ENCODE measurements at regions not wholly inside any gene's neighbourhood (a gene's known extent, or its start where the extent isn't known, plus 50 kb on each side); places are given as distances from the start of the nearest gene placed in this dataset.
A peak's percentile ranks its signal among the peaks of the same experiment; 100 is the strongest.

GRCh38 chr1:173392895-173393658, 84.1 kb upstream of the PRDX6 start (continued):
- TF ChIP-seq DMBX1 (CRISPR knock-in tag; IDR thresholded peaks at IDR 0.05; ENCODE audit: borderline replicate concordance) (no peak), MTA3 (IDR thresholded peaks at IDR 0.05; ENCODE audit: borderline replicate concordance) (peak; percentile 77), CBX3 (IDR thresholded peaks at IDR 0.05; ENCODE audit: borderline replicate concordance in 1 of 2, low read length in 2 of 2) (peak in 1 of 2 experiments; percentile 38; a peak in 1 of 3 replicates), SMARCA4 (IDR thresholded peaks at IDR 0.05) (peak; percentile 92), ZKSCAN8 (CRISPR knock-in tag; IDR thresholded peaks at IDR 0.05) (0 out of 2 replicates have a peak, but pooled peaks have one; percentile 48), SMARCC2 (IDR thresholded peaks at IDR 0.05; ENCODE audit: low read depth) (peak; percentile 41; the same call in 1 of the 2 replicates), NR2C2 (CRISPR knock-in tag; IDR thresholded peaks at IDR 0.05) (no peak), NR2C2 (tag; IDR thresholded peaks at IDR 0.05) (peak; percentile 36; the same call in 1 of the 2 replicates), FOSL1 (tag; conservative IDR thresholded peaks at IDR 0.05) (peak; percentile 96), C11orf30 (IDR thresholded peaks at IDR 0.05; ENCODE audit: low read depth) (peak; percentile 22; the same call in 1 of the 2 replicates), ZNF512 (tag; IDR thresholded peaks at IDR 0.05) (no peak), ZNF263 (CRISPR knock-in tag; IDR thresholded peaks at IDR 0.05; ENCODE audit: borderline replicate concordance) (peak; percentile 14; the same call in 1 of the 2 replicates), PBX2 (CRISPR knock-in tag; IDR thresholded peaks at IDR 0.05; ENCODE audit: low read depth) (no peak), PBX2 (tag; conservative IDR thresholded peaks at IDR 0.05; ENCODE audit: low read depth) (peak; percentile 84), PRPF4 (IDR thresholded peaks at IDR 0.05; ENCODE audit: insufficient read depth, low read depth, low read length, poor library complexity, severe bottlenecking) (no peak), TAF7 (tag; IDR thresholded peaks at IDR 0.05) (no peak), BHLHE40 (IDR thresholded peaks at IDR 0.05; ENCODE audit: low read length) (peak; percentile 76), ARID1B (IDR thresholded peaks at IDR 0.05) (peak; percentile 86), JUN (IDR thresholded peaks at IDR 0.05; ENCODE audit: borderline replicate concordance, low read depth, low read length) (peak; percentile 78), JUN (CRISPR knock-in tag; IDR thresholded peaks at IDR 0.05; ENCODE audit: borderline replicate concordance) (no peak), HDAC1 (IDR thresholded peaks at IDR 0.05) (peak in 1 of 2 experiments; percentile 64; a peak in 1 of 4 replicates), MEIS2 (IDR thresholded peaks at IDR 0.05; ENCODE audit: partially characterized antibody) (peak; percentile 91)
- TF ChIP-seq, protein P1, sequence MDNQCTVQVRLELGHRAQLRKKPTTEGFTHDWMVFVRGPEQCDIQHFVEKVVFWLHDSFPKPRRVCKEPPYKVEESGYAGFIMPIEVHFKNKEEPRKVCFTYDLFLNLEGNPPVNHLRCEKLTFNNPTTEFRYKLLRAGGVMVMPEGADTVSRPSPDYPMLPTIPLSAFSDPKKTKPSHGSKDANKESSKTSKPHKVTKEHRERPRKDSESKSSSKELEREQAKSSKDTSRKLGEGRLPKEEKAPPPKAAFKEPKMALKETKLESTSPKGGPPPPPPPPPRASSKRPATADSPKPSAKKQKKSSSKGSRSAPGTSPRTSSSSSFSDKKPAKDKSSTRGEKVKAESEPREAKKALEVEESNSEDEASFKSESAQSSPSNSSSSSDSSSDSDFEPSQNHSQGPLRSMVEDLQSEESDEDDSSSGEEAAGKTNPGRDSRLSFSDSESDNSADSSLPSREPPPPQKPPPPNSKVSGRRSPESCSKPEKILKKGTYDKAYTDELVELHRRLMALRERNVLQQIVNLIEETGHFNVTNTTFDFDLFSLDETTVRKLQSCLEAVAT (IDR thresholded peaks at IDR 0.05): 0 out of 4 replicates have a peak, but pooled peaks of 1 of the 2 experiments have one; percentile 34
